GM12872 (cell line): ENCODE measurements at regions not wholly inside any gene's neighbourhood (a gene's known extent, or its start where the extent isn't known, plus 50 kb on each side); places are given as distances from the start of the nearest gene placed in this dataset.

Source experiments
- CTCF ChIP-seq: IDR thresholded peaks from 3 replicates; pipeline ENCODE4 v1.5.1; 2011; ENCODE audit warnings: low read depth, mild to moderate bottlenecking, low read length, moderate library complexity; ENCODE audit not compliant: insufficient read depth

- TF ChIP-seq CTCF, result no peak
Measured at GRCh38 chr20:19081937-19082336, 130.5 kb upstream of the SLC24A3 start.

- no peak for TF ChIP-seq CTCF
Measured at GRCh38 chr20:19083136-19083621, 129.3 kb upstream of the SLC24A3 start.

- TF ChIP-seq CTCF, result no peak
Measured at GRCh38 chr20:19090332-19090731, 122.1 kb upstream of the SLC24A3 start.

- no peak for TF ChIP-seq CTCF
Measured at GRCh38 chr20:19094959-19095541, 117.4 kb upstream of the SLC24A3 start.

- TF ChIP-seq CTCF, result no peak
Measured at GRCh38 chr20:19095762-19096161, 116.7 kb upstream of the SLC24A3 start.

GRCh38 chr20:19096843-19097242 is 115.6 kb upstream of the SLC24A3 start:
- no peak for TF ChIP-seq CTCF

- TF ChIP-seq CTCF, result no peak
Measured at GRCh38 chr20:19098117-19098516, 114.3 kb upstream of the SLC24A3 start.
